GM12891 (cell line): ENCODE measurements at regions not wholly inside any gene's neighbourhood (a gene's known extent, or its start where the extent isn't known, plus 50 kb on each side); places are given as distances from the start of the nearest gene placed in this dataset.

ENCODE experiments used
- POLR2A ChIP-seq: IDR thresholded peaks from 2 replicates; pipeline ENCODE4 v1.6.1; 2011; ENCODE audit warnings: low read depth, low read length, control low read depth
- POLR2AphosphoS5 ChIP-seq: IDR thresholded peaks from 2 replicates; pipeline ENCODE4 v1.6.1; 2011; ENCODE audit warnings: low read depth, low read length, control low read depth

GRCh38 chr6:145539831-145540230, 195.5 kb downstream of the EPM2A start:
- TF ChIP-seq POLR2A (no peak), POLR2AphosphoS5 (no peak)
